HL-60 (cell line): ENCODE measurements at regions not wholly inside any gene's neighbourhood (a gene's known extent, or its start where the extent isn't known, plus 50 kb on each side); places are given as distances from the start of the nearest gene placed in this dataset.

ENCODE experiments used
- DNase-seq, 2 experiments: peaks; one replicate each; pipeline ENCODE4 v3.0.0-alpha.2; 2010 to 2020; ENCODE audit warnings: low read depth in 1 of 2, low spot score in 1 of 2
- H3K27ac ChIP-seq: fragments of 250-450 bp; sonication (Bioruptor Pico); replicated peaks from 2 replicates; pipeline ENCODE4 v1.5.1; 2020; ENCODE audit warnings: mild to moderate bottlenecking, moderate library complexity
- H3K27me3 ChIP-seq: fragments of 250-450 bp; sonication (Bioruptor Pico); 2 replicates; pipeline ENCODE4 v1.5.1; 2021; ENCODE audit warnings: mild to moderate bottlenecking, moderate library complexity; ENCODE audit not compliant: insufficient read depth, poor library complexity, severe bottlenecking
- H3K4me3 ChIP-seq: replicated peaks from 2 replicates; pipeline ENCODE4 v1.5.1; 2011; ENCODE audit warnings: mild to moderate bottlenecking, control low read depth, low read length; ENCODE audit not compliant: insufficient read depth
- GABPA ChIP-seq: IDR thresholded peaks from 2 replicates; pipeline ENCODE4 v1.6.1; 2012; ENCODE audit warnings: low read depth
- POLR2AphosphoS5 ChIP-seq: IDR thresholded peaks from 2 replicates; pipeline ENCODE4 v1.6.1; 2012; ENCODE audit warnings: low read depth
- REST ChIP-seq: IDR thresholded peaks from 2 replicates; pipeline ENCODE4 v1.6.1; 2012; ENCODE audit warnings: low read depth; ENCODE audit not compliant: insufficient replicate concordance
- SPI1 ChIP-seq: IDR thresholded peaks from 2 replicates; pipeline ENCODE4 v1.6.1; 2012; ENCODE audit warnings: low read depth, mild to moderate bottlenecking, borderline replicate concordance
- TF ChIP-seq, protein P1 (sequence below): IDR thresholded peaks from one replicate; pipeline ENCODE4 v1.5.1; 2011; ENCODE audit warnings: low read length, control low read depth, inconsistent platforms; ENCODE audit not compliant: insufficient read depth

GRCh38 chr4:23697001-23697528 lies 192.8 kb downstream of the PPARGC1A start:
- no peak for DNase-seq
- TF ChIP-seq SPI1: no peak
- TF ChIP-seq, protein P1, sequence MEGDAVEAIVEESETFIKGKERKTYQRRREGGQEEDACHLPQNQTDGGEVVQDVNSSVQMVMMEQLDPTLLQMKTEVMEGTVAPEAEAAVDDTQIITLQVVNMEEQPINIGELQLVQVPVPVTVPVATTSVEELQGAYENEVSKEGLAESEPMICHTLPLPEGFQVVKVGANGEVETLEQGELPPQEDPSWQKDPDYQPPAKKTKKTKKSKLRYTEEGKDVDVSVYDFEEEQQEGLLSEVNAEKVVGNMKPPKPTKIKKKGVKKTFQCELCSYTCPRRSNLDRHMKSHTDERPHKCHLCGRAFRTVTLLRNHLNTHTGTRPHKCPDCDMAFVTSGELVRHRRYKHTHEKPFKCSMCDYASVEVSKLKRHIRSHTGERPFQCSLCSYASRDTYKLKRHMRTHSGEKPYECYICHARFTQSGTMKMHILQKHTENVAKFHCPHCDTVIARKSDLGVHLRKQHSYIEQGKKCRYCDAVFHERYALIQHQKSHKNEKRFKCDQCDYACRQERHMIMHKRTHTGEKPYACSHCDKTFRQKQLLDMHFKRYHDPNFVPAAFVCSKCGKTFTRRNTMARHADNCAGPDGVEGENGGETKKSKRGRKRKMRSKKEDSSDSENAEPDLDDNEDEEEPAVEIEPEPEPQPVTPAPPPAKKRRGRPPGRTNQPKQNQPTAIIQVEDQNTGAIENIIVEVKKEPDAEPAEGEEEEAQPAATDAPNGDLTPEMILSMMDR: no peak
- no peak for TF ChIP-seq GABPA

GRCh38 chr4:23686169-23686897 lies 203.5 kb downstream of the PPARGC1A start:
- TF ChIP-seq, protein P1: no peak
- TF ChIP-seq REST: no peak
- no peak for TF ChIP-seq SPI1
- TF ChIP-seq GABPA: no peak
- TF ChIP-seq POLR2AphosphoS5: no peak
- Histone ChIP-seq H3K4me3 (no peak overlapping the region), H3K27me3 (no peaks in the 10 kb centered on the region), H3K27ac (no peak overlapping the region)
- no peak for DNase-seq

More at GRCh38 chr4:23697001-23697528, 192.8 kb downstream of the PPARGC1A start:
- no peak overlapping the region for H3K27ac ChIP-seq
- no peaks in the 10 kb centered on the region for H3K27me3 ChIP-seq
- H3K4me3 ChIP-seq: no peak overlapping the region

- TF ChIP-seq REST (no peak), SPI1 (no peak), POLR2AphosphoS5 (no peak), GABPA (no peak)
- TF ChIP-seq, protein P1: no peak
- Histone ChIP-seq H3K27ac (no peak overlapping the region), H3K4me3 (no peak overlapping the region), H3K27me3 (no peaks in the 10 kb centered on the region)
- DNase-seq: no peak
Observed at GRCh38 chr4:23685471-23685870, 204.4 kb downstream of the PPARGC1A start.
